ENCODE measurements at regions not wholly inside any gene's neighbourhood (a gene's known extent, or its start where the extent isn't known, plus 50 kb on each side); places are given as distances from the start of the nearest gene placed in this dataset.

DNA sequence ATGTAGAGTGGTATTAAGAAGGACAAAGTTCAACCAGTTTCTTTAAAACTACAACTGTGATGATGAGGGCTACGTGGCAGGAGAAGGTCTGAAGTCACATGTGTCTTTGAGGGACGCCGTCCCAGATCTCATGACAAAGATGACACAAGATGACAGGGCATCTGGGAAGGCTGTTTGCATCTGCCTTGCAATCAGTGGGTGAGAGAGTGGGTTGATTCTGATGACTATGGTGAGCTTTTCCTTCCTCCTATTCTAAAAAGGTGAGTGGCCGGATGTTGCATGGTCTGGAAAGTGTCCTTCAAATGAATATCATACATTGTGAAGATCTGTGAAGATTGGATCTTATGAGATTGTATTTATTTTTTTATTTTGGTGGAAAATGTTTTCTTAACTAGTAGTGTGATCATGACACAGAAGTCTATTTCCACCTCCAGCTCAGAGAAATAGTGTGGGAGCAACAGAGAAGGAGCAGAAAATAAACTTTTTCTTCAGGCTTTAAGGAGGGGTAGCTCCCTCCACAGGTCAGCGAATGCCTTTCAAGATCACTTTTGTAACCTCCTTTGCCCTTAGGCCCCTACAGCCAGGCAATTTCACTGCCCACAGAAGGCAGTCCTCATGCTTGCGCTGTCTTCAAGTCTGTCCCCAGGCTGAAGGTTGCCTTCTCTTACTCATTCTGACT, 76.0 kb upstream of the ATF3 start:
- TF ChIP-seq ZNF274 (IDR thresholded peaks at IDR 0.05; ENCODE audit: low read depth, low read length) (no peak), YY1 (IDR thresholded peaks at IDR 0.05; ENCODE audit: insufficient read depth, insufficient read length) (no peak)
